A549 (cell line): ENCODE measurements at regions not wholly inside any gene's neighbourhood (a gene's known extent, or its start where the extent isn't known, plus 50 kb on each side); places are given as distances from the start of the nearest gene placed in this dataset.

Experiments
- ATAC-seq, 2 experiments: fragments of 200-7000 bp in 1 of 2; fragments of >200 bp in 1 of 2; cut with Nextera tagmentation in 1 of 2; cut with Tn5 transposase in 1 of 2; 3 replicates each; pipeline versions ENCODE4 v1.8.0 to v1.9.1; 2018 to 2020; ENCODE audit warnings: mild to moderate bottlenecking in 1 of 2, moderate library complexity in 1 of 2
- CTCF ChIA-PET: fragments of 300-600 bp; sonication (Branson Sonifier 250); formaldehyde crosslinking; extraction: SDS; loops from one replicate; lab custom pipeline; 2021; ENCODE audit warnings: antibody characterized with exemption, inconsistent platforms; lab: Yijun Ruan, JAX
- POLR2A ChIA-PET: fragments of 350-600 bp; formaldehyde crosslinking; extraction: SDS; loops from one replicate; lab custom pipeline; 2021; ENCODE audit warnings: antibody characterized with exemption, inconsistent platforms; lab: Yijun Ruan, JAX
- DNase-seq, 2 experiments: peaks; one replicate each; pipeline versions ENCODE4 v3.0.0 to v3.0.0-alpha.2; 2011 to 2016; ENCODE audit warnings: low read depth in 1 of 2, low spot score in 1 of 2
- FAIRE-seq: peaks from 2 replicates; lab custom pipeline; 2011; peaks lifted over from hg19 to GRCh38; lab: Jason Lieb, UNC
- H3K27ac ChIP-seq, 2 experiments: fragments of >200 bp; sonication (Bioruptor Twin); formaldehyde crosslinking; 3 replicates each; pipeline ENCODE4 v1.5.1; 2016 to 2017
- H3K4me1 ChIP-seq: fragments of >200 bp; sonication (Bioruptor Twin); formaldehyde crosslinking; 3 replicates; pipeline ENCODE4 v1.6.1; 2016
- H3K4me2 ChIP-seq: fragments of >200 bp; sonication (Bioruptor Twin); formaldehyde crosslinking; 3 replicates; pipeline ENCODE4 v1.6.1; 2016
- H3K4me3 ChIP-seq: fragments of >200 bp; sonication (Bioruptor Twin); formaldehyde crosslinking; 3 replicates; pipeline ENCODE4 v1.5.1; 2016
- H3K9me3 ChIP-seq: fragments of >200 bp; sonication (Bioruptor Twin); formaldehyde crosslinking; 3 replicates; pipeline ENCODE4 v1.6.1; 2016
- ATOH8 ChIP-seq: fragments of 250-450 bp; sonication (Bioruptor Pico); IDR thresholded peaks from 2 replicates; pipeline ENCODE4 v1.5.0; 2020; ENCODE audit warnings: low read depth, mild to moderate bottlenecking, moderate library complexity
- BHLHE40 ChIP-seq: IDR thresholded peaks from 2 replicates; pipeline ENCODE4 v1.6.1; 2012; ENCODE audit warnings: low read depth, low read length, inconsistent platforms
- CHD4 ChIP-seq: fragments of 200-600 bp; sonication (generic); IDR thresholded peaks from 2 replicates; pipeline ENCODE4 v1.6.1; 2016; ENCODE audit warnings: antibody characterized with exemption, mild to moderate bottlenecking, borderline replicate concordance
- EHMT2 ChIP-seq: fragments of 200-600 bp; sonication (generic); IDR thresholded peaks from 2 replicates; pipeline ENCODE4 v1.6.1; 2016; ENCODE audit warnings: antibody characterized with exemption, low read depth, mild to moderate bottlenecking, moderate library complexity
- EP300 ChIP-seq, 2 experiments: fragments of >200 bp; sonication (Bioruptor Twin); formaldehyde crosslinking; IDR thresholded peaks; 2 replicates in 1 of 2; 3 replicates in 1 of 2; pipeline ENCODE4 v1.6.1; 2016 to 2017
- ESRRA ChIP-seq: fragments of 150-350 bp; IDR thresholded peaks from 2 replicates; pipeline ENCODE4 v1.6.1; 2014; ENCODE audit warnings: mild to moderate bottlenecking, low read length, borderline replicate concordance
- GATA3 ChIP-seq: IDR thresholded peaks from 2 replicates; pipeline ENCODE4 v1.6.1; 2012; ENCODE audit warnings: borderline replicate concordance
- HOXA7 ChIP-seq: fragments of 250-450 bp; sonication (Bioruptor Pico); IDR thresholded peaks from 2 replicates; pipeline ENCODE4 v1.5.0; 2020; ENCODE audit warnings: mild to moderate bottlenecking, moderate library complexity
- JUN ChIP-seq, 2 experiments: fragments of >200 bp; sonication (Bioruptor Twin); formaldehyde crosslinking; IDR thresholded peaks; 2 replicates in 1 of 2; 3 replicates in 1 of 2; pipeline ENCODE4 v1.6.1; 2016 to 2017
- JUNB ChIP-seq: fragments of >200 bp; sonication (Bioruptor Twin); formaldehyde crosslinking; IDR thresholded peaks from 2 replicates; pipeline ENCODE4 v1.6.1; 2016
- KDM1A ChIP-seq: fragments of 200-600 bp; sonication (generic); IDR thresholded peaks from 2 replicates; pipeline ENCODE4 v1.6.1; 2016; ENCODE audit warnings: low read depth, mild to moderate bottlenecking
- KDM5A ChIP-seq: fragments of 200-600 bp; sonication (generic); IDR thresholded peaks from 2 replicates; pipeline ENCODE4 v1.6.1; 2016; ENCODE audit warnings: antibody characterized with exemption, mild to moderate bottlenecking
- MAFK ChIP-seq: fragments of 450-650 bp; IDR thresholded peaks from 2 replicates; pipeline ENCODE4 v1.6.1; 2014; ENCODE audit not compliant: partially characterized antibody
- NFE2L2 ChIP-seq: fragments of 150-350 bp; conservative IDR thresholded peaks from 2 replicates; pipeline ENCODE4 v1.6.1; 2014; ENCODE audit warnings: low read length
- NPAS2 ChIP-seq: fragments of 250-450 bp; sonication (Bioruptor Pico); IDR thresholded peaks from 2 replicates; pipeline ENCODE4 v1.8.0; 2022; ENCODE audit warnings: mild to moderate bottlenecking, moderate library complexity, borderline replicate concordance
- NR3C1 ChIP-seq: fragments of >200 bp; sonication (Bioruptor Twin); formaldehyde crosslinking; IDR thresholded peaks from 3 replicates; pipeline ENCODE4 v1.6.1; 2017
- PHF8 ChIP-seq: fragments of 200-600 bp; sonication (generic); IDR thresholded peaks from 2 replicates; pipeline ENCODE4 v1.6.1; 2016; ENCODE audit warnings: low read depth, mild to moderate bottlenecking, antibody characterized with exemption, moderate library complexity, borderline replicate concordance
- POLR2AphosphoS2 ChIP-seq: conservative IDR thresholded peaks from 2 replicates; pipeline ENCODE4 v1.6.1; 2012; ENCODE audit warnings: low read length, improper control_type of control experiment, inconsistent platforms
- RAD21 ChIP-seq, 2 experiments: fragments of >200 bp in 1 of 2; sonication (Bioruptor Twin) in 1 of 2; formaldehyde crosslinking in 1 of 2; IDR thresholded peaks in 1 of 2; conservative IDR thresholded peaks in 1 of 2; 2 replicates in 1 of 2; 3 replicates in 1 of 2; pipeline ENCODE4 v1.6.1; 2012 to 2018; ENCODE audit warnings: inconsistent platforms in 1 of 2
- RARB ChIP-seq: fragments of 250-450 bp; sonication (Bioruptor Pico); IDR thresholded peaks from 2 replicates; pipeline ENCODE4 v1.8.0; 2021; ENCODE audit warnings: mild to moderate bottlenecking, moderate library complexity
- RCOR1 ChIP-seq: fragments of 150-350 bp; IDR thresholded peaks from 2 replicates; pipeline ENCODE4 v1.6.1; 2014; ENCODE audit warnings: antibody characterized with exemption, low read length, low read depth
- RFX5 ChIP-seq: fragments of 450-650 bp; IDR thresholded peaks from 2 replicates; pipeline ENCODE4 v1.7.1; 2014; ENCODE audit warnings: antibody characterized with exemption, mild to moderate bottlenecking, moderate library complexity
- RNF2 ChIP-seq: fragments of 200-600 bp; sonication (generic); IDR thresholded peaks from 2 replicates; pipeline ENCODE4 v1.6.1; 2016; ENCODE audit warnings: low read depth, mild to moderate bottlenecking, antibody characterized with exemption, moderate library complexity, borderline replicate concordance
- TP53 ChIP-seq: fragments of 250-450 bp; sonication (Bioruptor Pico); IDR thresholded peaks from 2 replicates; pipeline ENCODE4 v1.5.0; 2021; ENCODE audit warnings: mild to moderate bottlenecking, moderate library complexity
- ZC3H11A ChIP-seq: fragments of 450-650 bp; IDR thresholded peaks from 2 replicates; pipeline ENCODE4 v1.6.1; 2014; ENCODE audit warnings: antibody characterized with exemption, mild to moderate bottlenecking
- ZFP36 ChIP-seq: fragments of 450-650 bp; IDR thresholded peaks from 2 replicates; pipeline ENCODE4 v1.6.1; 2014; ENCODE audit warnings: borderline replicate concordance; ENCODE audit not compliant: partially characterized antibody
- ZNF302 ChIP-seq: fragments of 250-450 bp; sonication (Bioruptor Pico); IDR thresholded peaks from 2 replicates; pipeline ENCODE4 v1.9.0; 2021; ENCODE audit warnings: inconsistent platforms, mild to moderate bottlenecking, moderate library complexity
- WGBS: methylation state at CpG from one replicate; pipeline ENCODE4 v1.1.6; 2017; ENCODE audit errors: missing lambda C conversion rate; 5-methylcytosine and 5-hydroxymethylcytosine counted together
- TF ChIP-seq, protein P1 (sequence below): IDR thresholded peaks from 2 replicates; pipeline ENCODE4 v1.6.1; 2012
- TF ChIP-seq, protein P2 (sequence below): fragments of 250-450 bp; sonication (Bioruptor Pico); IDR thresholded peaks from 2 replicates; pipeline ENCODE4 v1.5.0; 2021; ENCODE audit warnings: mild to moderate bottlenecking, moderate library complexity, borderline replicate concordance
- TF ChIP-seq, protein P3 (sequence below): IDR thresholded peaks from 2 replicates; pipeline ENCODE4 v1.6.1; 2012

- WGBS = 10% methylated on average over 4 of the region's 4 CpGs
- Histone ChIP-seq H3K4me1 (no peaks in the 10 kb centered on the region), H3K9me3 (no peaks in the 10 kb centered on the region), H3K27ac (no peak overlapping the region), H3K4me3 (no peak overlapping the region), H3K4me2 (no peak overlapping the region)
- ATAC-seq (no peak), DNase-seq (no peak), FAIRE-seq (no peak)
- ChIA-PET CTCF (no interaction called here), POLR2A (no interaction called here)
- TF ChIP-seq MAFK = peak; percentile 52
- no peak for TF ChIP-seq RAD21 (conservative IDR thresholded peaks at IDR 0.05 in 1 of 2, IDR thresholded peaks at IDR 0.05 in 1 of 2)
Observed at GRCh38 chr2:126342457-126342856, 313.5 kb upstream of the GYPC start.

DNA sequence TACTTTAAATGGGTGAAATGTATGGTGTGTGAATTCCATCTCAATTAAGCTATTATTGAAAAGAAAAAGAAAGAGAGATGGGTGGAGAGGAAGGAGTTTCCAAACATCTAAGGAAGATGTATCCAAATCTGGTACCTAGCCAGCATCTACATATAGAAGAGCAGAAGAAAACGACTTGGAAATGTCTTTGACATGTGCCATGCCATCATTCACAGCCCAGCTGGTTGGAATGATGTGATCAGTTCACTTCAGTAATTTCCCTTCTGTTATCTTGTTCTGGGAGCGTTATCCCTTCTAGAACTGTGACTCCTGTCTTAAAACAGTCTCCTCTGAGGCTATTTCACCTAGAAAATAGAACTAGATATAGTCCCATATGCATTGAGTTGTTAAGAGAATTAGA lies 312.8 kb upstream of the GYPC start:
- no peaks in the 10 kb centered on the region for H3K4me1 ChIP-seq
- ChIA-PET CTCF (no interaction called here), POLR2A (no interaction called here)
- no peak for FAIRE-seq
- no peak overlapping the region for H3K4me2 ChIP-seq
- H3K4me3 ChIP-seq = no peak overlapping the region
- WGBS = 0% methylated on average over 2 of the region's 2 CpGs
- no peak for ATAC-seq
- DNase-seq = no peak
- no peaks in the 10 kb centered on the region for H3K9me3 ChIP-seq
- TF ChIP-seq POLR2AphosphoS2 = no peak
- no peak for TF ChIP-seq JUNB
- no peak for TF ChIP-seq MAFK
- no peak for TF ChIP-seq PHF8
- no peak for TF ChIP-seq RFX5
- no peak for TF ChIP-seq NPAS2 (CRISPR knock-in tag)
- no peak for TF ChIP-seq NFE2L2
- no peak for TF ChIP-seq NR3C1
- no peak for TF ChIP-seq EP300 (IDR thresholded peaks at IDR 0.05)
- TF ChIP-seq RNF2 = no peak
- no peak for TF ChIP-seq ZFP36
- TF ChIP-seq TP53 (CRISPR knock-in tag) = no peak
- no peak for TF ChIP-seq ZNF302 (CRISPR knock-in tag)
- no peak for TF ChIP-seq JUN (IDR thresholded peaks at IDR 0.05)
- no peak for TF ChIP-seq ATOH8 (CRISPR knock-in tag)
- no peak overlapping the region for H3K27ac ChIP-seq

GRCh38 chr2:126344493-126344892 lies 311.5 kb upstream of the GYPC start:
- Histone ChIP-seq H3K4me1 (no peaks in the 10 kb centered on the region), H3K4me2 (no peak overlapping the region), H3K27ac (no peak overlapping the region), H3K9me3 (no peaks in the 10 kb centered on the region), H3K4me3 (no peak overlapping the region)
- no peak for ATAC-seq
- no peak for FAIRE-seq
- ChIA-PET POLR2A (no interaction called here), CTCF (no interaction called here)
- whole genome bisulfite sequencing = 34% methylated on average over 2 of the region's 2 CpGs
- no peak for DNase-seq
- TF ChIP-seq HOXA7 (CRISPR knock-in tag) (no peak), KDM5A (no peak), RARB (CRISPR knock-in tag) (no peak), ZC3H11A (no peak), EHMT2 (no peak), BHLHE40 (no peak), KDM1A (no peak), ESRRA (no peak), RCOR1 (no peak), NFE2L2 (no peak), GATA3 (no peak), CHD4 (no peak), JUNB (no peak)
- TF ChIP-seq, protein P1, sequence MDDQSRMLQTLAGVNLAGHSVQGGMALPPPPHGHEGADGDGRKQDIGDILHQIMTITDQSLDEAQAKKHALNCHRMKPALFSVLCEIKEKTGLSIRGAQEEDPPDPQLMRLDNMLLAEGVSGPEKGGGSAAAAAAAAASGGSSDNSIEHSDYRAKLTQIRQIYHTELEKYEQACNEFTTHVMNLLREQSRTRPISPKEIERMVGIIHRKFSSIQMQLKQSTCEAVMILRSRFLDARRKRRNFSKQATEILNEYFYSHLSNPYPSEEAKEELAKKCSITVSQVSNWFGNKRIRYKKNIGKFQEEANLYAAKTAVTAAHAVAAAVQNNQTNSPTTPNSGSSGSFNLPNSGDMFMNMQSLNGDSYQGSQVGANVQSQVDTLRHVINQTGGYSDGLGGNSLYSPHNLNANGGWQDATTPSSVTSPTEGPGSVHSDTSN = no peak
- TF ChIP-seq, protein P2, sequence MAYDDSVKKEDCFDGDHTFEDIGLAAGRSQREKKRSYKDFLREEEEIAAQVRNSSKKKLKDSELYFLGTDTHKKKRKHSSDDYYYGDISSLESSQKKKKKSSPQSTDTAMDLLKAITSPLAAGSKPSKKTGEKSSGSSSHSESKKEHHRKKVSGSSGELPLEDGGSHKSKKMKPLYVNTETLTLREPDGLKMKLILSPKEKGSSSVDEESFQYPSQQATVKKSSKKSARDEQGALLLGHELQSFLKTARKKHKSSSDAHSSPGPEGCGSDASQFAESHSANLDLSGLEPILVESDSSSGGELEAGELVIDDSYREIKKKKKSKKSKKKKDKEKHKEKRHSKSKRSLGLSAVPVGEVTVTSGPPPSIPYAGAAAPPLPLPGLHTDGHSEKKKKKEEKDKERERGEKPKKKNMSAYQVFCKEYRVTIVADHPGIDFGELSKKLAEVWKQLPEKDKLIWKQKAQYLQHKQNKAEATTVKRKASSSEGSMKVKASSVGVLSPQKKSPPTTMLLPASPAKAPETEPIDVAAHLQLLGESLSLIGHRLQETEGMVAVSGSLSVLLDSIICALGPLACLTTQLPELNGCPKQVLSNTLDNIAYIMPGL = no peak
- TF ChIP-seq, protein P3, sequence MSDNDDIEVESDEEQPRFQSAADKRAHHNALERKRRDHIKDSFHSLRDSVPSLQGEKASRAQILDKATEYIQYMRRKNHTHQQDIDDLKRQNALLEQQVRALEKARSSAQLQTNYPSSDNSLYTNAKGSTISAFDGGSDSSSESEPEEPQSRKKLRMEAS = no peak
